ENCODE measurements at regions not wholly inside any gene's neighbourhood (a gene's known extent, or its start where the extent isn't known, plus 50 kb on each side); places are given as distances from the start of the nearest gene placed in this dataset.
"Not testable (repeated sequence)": the region's sequence is repeated elsewhere in the genome, so short reads cannot be mapped to it uniquely, and the experiment has no call there.

DNA sequence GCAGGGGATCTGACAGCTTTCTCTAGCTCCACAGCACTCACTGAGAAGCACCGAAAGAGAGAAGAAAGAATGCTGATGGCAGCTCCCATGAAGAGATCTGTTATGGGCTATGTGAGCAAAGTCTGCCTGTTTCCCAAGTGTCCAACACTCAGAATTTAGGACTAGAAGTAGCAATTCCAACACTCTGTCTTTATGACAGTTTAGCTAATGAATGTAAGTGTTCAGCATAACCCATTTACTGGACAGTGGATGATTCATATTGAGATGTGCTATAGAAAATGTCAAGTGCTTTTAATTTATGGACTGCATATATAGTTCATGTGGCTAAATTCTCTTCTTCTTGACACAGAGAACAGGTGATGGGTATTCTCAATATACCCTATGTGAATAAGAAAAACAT, 683.1 kb upstream of the ZNF608 start:
- in situ Hi-C loops (cut with MboI; ENCODE audit: low sequenced_read_pairs): no loop called here

DNA sequence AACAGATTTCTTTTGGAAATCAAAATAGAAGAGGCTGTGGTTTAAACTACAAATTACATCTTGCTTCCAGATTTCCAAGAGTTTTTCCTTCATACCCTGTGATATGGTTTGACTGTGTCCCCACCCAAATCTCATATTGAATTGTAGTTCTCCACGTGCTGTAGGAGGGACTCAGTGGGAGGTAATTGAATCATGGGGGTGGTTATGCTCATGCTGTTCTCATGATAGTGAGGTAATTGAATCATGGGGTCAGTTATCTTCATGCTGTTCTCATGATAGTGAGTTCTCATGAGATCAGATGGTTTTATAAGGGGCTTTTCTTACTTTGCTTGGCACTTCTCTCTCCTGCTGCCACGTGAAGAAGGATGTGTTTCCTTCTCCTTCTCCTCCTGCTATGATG, 687.0 kb upstream of the ZNF608 start:
- in situ Hi-C loops (cut with MboI; ENCODE audit: low sequenced_read_pairs): no loop called here

DNA sequence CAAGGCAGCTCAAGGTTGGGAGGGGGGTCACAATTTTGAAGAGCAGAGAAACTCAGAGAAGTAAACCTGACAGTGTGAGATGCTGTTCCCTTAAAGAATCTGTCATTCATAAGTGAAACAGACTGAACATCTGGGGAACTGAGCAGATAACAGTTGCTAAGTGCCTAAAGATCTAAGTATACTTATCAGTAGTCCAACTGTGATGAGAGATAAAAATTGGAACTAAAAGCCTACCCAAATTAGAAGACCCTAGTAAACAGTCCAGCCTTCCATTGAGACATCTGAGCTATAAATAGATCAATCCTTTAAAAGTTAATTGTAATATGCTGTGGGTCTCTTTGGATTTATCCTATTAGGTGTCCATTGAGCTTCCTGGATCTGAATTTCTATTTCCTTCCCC, 692.8 kb upstream of the ZNF608 start:
- in situ Hi-C loops (cut with MboI; ENCODE audit: low sequenced_read_pairs): no loop called here

DNA sequence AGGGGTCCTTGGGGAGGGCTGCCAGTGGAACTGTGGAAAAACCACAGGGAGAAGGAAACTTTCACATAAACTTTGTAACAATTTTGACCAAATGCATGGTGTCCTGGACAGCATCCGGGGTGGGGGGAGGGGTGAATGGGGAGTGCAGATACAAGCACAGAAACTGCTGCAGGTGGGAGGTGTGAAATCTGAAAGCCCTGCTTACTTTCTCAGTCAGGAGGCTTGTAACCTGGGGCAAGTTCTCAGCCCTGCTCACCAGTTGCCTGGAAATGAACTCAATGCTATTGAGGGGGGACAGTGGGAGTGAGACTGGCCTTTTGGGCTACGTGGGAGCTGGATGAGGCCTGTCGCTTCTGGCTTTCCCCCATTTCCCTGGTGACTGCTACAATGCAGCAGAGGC, 694.5 kb upstream of the ZNF608 start:
- in situ Hi-C loops (cut with MboI; ENCODE audit: low sequenced_read_pairs): no loop called here

DNA sequence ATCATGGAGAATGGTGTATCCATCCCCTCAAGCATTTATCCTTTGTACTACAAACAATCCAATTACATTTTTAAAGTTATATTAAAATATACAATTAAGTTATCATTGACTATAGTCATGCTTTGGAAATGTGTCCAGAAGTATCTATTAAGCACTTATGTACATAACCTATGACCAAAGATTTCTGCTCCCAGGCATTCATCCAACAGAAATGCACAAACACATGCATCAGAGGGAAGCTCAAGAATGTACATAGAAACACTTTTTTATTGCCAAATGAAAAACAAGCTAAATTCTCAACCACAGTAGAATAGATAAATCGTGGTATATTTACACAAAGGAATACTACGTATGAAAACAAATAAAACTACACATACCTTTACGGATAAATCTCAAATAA, 700.5 kb upstream of the ZNF608 start:
- in situ Hi-C loops (cut with MboI; ENCODE audit: low sequenced_read_pairs): no loop called here

DNA sequence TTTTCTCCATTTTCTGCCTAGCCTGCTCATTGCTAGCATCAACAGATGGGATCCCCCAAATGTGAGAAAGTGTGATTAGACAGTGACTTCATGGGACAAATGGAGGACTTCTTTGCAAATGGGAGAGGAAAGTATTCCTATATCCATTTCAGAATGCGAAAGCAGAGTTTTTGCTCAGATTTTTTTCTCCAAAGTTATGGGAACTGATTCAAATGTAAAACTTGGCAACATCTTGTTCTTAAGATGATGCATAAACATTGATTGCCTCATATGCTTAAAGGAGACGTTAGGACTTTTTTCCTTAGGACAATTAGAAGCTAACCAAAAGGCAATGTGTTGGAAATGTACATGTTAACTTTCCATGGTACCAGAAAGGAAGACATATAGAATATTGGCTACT, 704.3 kb upstream of the ZNF608 start:
- in situ Hi-C loops (cut with MboI; ENCODE audit: low sequenced_read_pairs): no loop called here

DNA sequence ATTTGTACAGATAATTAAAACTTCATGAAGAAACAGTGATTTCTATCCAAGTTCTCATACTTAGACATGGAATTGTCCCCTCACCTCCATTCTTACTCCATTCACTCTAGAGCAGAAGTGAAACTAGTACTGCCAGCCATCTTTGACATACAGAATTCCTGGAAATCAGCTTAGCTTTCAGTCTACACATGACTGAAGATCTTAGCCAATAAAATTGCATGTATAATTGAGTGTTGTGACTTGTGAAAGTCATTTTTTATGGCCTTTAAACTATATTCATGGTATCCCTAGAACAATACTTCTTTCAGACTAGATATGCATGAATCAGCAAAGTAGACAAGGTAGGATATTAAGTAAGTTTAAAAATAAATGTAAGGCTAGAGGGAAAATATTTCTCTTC, 705.2 kb upstream of the ZNF608 start:
- in situ Hi-C loops (cut with MboI; ENCODE audit: low sequenced_read_pairs): no loop called here

DNA sequence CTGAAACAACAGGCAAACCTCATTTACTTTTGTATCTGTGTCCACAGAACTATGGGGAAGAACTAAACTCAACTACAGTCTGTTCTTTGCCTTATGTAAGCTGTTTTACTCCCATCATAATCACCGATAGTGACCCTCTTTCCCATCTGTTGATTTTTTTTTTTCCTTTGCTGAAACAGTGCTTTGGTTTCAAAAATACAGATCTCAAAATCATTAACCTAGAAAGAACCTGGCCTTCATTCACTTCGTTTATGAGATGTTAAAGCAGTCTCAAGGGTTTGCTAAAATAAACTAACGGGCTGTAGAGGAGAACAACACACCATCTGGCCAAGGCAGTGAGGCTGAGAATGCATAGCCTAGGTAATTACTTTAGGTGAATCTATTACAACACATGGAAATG, 706.6 kb upstream of the ZNF608 start:
- in situ Hi-C loops (cut with MboI; ENCODE audit: low sequenced_read_pairs): no loop called here

DNA sequence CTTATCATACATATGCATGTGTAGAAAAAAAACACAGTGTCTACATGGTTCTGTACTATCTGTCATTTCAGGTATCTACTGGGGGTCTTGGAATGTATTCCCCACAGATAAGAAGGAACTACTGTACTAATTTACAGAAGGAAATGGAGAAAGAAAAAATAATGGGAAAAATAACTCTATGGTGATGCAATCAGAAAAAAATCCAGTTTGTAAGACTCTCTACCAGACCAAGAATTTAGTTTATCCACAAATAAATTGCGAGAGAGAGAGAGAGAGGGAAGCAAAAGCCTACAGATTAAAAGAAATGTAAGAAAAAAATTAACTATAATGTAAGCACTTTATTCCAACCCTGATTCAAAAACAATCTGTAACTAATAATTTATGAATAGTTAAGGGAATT, 708.6 kb upstream of the ZNF608 start:
- in situ Hi-C loops (cut with MboI; ENCODE audit: low sequenced_read_pairs): no loop called here

DNA sequence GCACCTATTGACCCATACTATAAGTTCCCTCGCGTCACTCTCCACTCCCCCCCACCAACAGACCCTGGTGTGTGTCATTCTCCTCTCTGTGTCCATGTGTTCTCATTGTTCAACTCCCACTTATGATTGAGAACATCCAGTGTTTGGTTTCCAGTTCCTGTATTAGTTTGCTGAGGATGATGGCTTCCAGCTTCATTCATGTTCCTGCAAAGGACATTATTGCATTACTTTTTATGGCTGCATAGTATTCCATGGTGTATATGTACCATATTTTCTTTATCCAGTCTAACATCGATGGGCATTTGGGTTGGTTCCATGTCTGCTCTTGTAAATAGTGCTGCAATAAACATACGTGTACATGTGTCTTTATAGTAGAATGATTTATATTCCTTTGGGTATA, 709.6 kb upstream of the ZNF608 start:
- in situ Hi-C loops (cut with MboI; ENCODE audit: low sequenced_read_pairs): not testable (repeated sequence)

DNA sequence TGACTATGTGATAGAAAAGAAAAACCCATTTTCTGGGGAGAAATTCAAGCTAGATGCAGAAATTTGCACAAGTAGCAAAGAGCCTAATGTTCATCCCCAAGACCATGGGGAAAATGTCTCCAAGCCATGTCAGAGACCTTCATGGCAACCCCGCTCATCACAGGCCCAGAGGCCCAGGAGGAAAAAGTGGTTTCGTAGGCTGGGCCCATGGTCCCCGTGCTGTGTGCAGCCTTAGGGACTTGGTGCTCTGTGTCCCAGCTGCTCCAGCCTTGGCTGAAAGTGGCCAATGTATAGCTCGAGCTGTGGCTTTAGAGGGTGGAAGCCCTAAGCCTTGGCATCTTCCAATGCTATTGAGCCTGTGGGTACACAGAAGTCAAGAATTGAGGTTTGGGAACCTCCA, 711.2 kb upstream of the ZNF608 start:
- in situ Hi-C loops (cut with MboI; ENCODE audit: low sequenced_read_pairs): no loop called here

DNA sequence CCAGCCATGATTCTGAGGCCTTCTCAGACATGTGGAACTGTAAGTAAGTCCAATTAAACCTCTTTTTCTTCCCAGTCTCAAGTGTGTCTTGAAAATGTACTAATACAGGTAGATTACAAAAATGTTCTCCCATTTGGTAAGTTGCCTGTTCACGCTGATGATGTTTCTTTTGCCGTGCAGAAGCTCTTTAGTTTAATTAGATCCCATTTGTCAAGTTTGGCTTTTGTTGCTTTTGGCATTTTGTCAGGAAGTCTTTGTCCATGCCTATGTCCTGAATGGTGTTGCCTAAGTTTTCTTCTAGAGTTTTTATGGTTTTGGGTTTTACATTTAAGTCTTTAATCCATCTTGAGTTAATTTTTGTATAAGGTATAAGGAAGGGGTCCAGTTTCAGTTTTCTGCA, 712.5 kb upstream of the ZNF608 start:
- in situ Hi-C loops (cut with MboI; ENCODE audit: low sequenced_read_pairs): not testable (repeated sequence)

DNA sequence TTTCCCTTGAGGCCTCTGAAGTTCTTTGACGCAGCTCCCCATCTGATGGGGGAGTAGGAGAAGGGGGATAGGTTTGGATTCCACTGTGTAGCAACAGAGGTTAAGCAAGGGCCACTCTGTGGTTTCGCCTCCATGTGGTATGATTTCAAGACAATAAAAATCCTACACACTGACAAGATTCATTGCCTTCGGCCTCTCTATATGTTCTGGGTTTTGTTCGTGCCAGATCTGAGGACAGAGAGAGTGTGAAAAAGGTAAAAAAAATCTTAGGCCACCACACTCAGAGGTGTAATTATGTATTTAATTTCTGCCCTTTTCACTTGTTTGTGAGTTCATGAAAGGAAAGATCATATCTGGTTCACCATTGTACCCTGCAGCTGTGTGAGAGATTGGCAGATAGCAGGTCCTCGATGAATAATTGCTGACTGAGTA, 715.2 kb upstream of the ZNF608 start:
- in situ Hi-C loops (cut with MboI; ENCODE audit: low sequenced_read_pairs): no loop called here

DNA sequence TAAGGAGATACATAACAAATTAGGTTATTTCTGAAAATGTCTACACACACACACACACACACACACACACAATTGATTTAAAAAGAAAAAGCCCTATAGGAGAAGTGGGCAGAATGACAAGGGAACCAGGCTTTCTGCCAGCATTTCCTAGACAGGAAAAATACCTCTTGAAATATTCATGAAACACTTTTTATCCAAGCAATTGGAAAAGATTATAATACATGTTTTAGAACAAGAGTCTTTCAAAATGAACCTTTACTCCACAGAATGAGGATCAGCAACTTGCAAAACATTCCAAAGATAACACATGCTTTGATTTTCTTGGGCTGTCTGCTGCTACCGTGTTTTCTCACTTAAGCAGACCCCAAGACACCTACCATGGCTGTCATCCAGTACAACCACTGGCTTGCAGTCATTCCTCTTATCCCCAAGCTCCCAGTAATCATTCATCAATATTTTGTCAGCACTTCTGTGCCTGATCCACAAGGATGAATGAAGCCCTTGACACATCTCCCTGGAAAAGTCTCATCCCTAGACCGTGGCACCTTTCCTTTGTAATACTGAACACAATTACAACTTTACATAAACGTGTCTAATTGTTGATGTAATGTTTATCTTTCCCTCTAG, 717.1 kb upstream of the ZNF608 start:
- in situ Hi-C loops (cut with MboI; ENCODE audit: low sequenced_read_pairs): no loop called here

DNA sequence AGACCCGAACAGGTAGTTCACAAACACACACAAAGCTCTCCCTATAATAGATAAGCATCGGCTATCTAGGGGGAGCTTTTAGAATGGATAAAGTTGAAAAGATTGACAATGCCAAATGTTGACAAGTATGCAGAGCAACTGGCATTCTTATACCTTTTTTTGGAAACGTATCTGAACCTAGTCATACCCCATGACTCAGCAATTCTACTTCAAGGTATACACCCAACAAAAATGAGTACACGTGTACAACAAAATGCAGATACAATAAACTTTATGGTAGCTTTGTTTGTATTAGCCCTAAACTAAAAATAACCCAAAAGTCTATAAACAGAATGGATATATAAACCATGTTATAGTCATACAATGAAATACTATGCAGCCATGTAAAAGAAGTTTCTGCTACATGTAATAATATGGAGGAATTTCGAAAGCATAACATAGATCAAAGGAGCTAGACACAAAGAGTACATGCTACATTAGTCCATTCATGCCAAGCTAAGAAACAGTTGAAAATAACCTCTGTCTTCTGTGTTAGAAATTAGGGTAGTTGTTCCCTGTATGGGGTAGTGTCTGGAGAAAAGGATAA, 718.5 kb upstream of the ZNF608 start:
- in situ Hi-C loops (cut with MboI; ENCODE audit: low sequenced_read_pairs): no loop called here

DNA sequence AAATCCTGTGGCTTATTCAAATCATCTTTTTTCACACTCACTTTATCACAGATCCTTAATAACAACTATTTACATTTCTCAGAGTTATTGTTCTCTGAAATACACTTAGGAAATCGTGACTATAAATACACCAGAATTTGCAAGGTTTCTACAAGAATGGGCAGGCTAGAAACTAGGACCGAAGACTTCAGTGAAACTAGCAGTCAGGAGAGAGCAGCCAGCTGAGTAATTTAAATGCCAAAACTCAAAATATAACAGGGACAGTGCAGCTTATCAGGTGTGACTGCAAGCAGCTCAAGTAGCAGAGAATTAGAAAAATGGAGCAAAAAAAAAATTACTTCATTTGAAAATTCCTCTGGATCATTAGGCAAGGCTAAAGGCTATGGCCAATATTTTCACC, 719.3 kb upstream of the ZNF608 start:
- in situ Hi-C loops (cut with MboI; ENCODE audit: low sequenced_read_pairs): no loop called here

DNA sequence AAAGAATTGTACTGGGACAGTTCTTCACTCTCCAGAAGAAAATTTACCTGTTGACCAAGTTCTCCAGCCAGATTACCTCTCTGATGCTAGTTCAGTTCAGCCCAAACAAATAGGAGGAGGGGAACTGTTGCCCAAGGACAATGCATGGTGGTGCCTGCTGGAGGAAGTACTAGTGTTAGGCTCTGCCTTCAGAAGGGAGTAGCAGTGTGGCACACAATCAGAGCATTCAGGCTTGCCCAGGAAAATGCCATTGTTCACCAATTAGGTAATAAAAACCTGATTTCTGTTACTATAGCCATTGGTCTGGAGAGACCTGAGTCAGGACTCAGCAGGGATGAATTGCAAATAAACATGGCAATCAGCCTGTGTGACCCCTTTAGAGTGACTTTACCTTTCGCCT, 720.8 kb upstream of the ZNF608 start:
- in situ Hi-C loops (cut with MboI; ENCODE audit: low sequenced_read_pairs): no loop called here

DNA sequence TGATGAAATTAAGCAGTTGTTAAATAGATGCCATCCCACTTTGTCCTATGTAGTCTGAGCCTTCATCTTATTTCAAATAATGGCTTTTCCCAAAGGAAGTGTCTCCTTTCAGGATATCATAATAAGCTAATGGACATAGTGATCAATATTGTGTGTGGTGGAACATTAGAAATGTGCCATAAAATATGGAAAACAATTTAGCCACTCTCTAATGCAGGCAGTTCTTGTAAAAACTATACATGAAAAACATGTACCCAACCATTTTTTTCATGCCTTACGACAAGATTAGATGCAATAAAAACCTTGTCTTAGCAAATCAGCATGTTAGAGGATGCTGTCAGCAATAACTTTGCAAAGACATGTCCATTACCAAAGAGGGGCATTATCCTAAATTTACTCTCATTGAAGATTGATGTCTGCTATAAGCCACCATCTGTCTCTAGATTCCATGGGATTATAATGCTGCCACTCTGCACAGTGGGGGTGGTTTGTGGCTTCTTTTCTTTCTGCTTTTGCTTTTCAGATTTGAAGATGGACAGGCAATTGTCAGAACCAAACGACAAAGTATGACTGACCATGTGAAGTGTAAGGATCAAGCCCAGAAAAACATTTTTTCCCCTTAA, 724.0 kb upstream of the ZNF608 start:
- in situ Hi-C loops (cut with MboI; ENCODE audit: low sequenced_read_pairs): no loop called here

DNA sequence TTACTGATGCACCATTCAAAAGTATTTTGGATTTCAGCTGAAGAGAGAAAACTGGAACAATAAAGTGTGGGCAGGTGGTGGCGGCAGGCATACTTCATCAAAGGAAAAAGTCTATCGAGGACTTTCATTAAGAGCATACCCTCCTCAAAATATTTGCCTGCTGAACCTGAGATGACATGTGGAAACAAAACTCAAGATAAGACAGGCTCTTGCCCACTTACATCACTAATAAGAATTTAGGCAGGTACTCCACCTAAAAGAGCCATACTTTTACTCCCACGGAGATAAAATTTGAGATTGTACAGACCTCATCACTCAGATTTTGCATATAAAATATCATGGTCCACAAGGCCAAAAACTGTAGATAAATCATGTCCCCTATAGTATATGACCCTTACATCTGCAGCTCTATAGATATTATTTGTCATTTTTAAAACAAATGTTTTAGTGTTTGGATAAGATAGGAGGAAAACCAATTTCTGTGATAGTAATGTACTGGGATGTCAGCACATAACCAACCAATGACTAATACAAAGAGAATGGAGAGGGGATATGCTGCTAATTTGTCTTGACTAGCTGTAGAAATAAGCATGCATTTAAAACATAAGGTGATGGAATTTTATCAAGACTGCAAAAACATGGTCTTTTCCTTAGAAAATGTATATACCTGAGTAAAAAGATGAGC, 730.6 kb upstream of the ZNF608 start:
- in situ Hi-C loops (cut with MboI; ENCODE audit: low sequenced_read_pairs): no loop called here

DNA sequence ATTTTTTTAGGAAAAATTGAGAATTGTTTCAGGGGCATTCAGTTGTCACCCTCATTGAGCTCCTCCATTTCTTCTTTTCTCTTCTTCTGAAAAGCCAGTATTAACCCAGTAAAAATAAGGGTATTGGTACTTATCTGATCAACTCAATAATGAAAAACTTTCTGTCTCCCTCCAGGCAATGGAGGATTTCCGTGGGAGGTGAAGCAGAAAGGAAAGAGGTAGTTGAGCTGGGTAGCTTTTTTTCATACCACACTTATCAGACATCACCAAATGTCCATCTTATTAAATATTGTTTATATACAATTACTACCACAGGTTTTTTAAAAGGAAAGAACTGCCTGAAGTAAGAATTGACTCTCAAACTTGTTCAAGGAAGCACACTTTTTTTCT, 731.1 kb upstream of the ZNF608 start:
- in situ Hi-C loops (cut with MboI; ENCODE audit: low sequenced_read_pairs): no loop called here

DNA sequence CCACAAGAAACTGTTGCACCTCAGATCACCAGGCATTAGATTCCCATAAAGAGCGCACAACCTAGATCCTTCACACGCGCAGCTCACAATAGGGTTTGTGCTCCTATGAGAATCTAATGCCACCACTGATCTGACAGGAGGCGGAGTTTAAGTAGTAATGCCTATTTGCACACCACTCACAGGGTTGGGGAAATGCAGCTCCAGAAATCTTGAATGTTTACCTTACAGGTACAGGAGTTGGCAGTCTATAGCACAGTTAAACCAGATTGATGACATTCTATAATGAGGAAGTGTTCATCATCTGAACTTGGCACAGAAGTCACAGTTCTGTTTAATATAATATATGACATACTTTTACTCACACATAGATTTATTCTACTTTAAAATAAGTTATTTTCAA, 732.2 kb upstream of the ZNF608 start:
- in situ Hi-C loops (cut with MboI; ENCODE audit: low sequenced_read_pairs): no loop called here

DNA sequence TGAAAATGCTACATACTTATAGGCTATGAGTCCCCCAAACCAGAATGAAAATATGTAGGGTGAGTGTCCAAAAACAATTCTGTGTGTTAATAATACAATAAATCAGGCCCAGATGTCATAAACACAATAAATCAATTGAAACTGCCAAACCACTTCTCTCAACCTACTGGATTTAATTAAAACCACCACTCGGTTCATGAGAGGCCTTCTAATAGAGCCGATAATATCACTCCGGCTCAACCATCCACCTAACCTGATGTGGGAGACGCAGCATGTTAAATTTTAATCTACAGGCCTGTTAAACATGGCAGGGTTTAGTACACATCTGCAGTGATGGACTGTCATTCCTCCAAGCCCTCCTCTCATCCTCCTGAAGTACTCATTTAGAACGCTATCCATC, 734.5 kb upstream of the ZNF608 start:
- in situ Hi-C loops (cut with MboI; ENCODE audit: low sequenced_read_pairs): no loop called here
